Erythroblast (primary cell): ENCODE measurements at regions not wholly inside any gene's neighbourhood (a gene's known extent, or its start where the extent isn't known, plus 50 kb on each side); places are given as distances from the start of the nearest gene placed in this dataset.

Experiments used
- GATA1 ChIP-seq: IDR thresholded peaks from 2 replicates; pipeline ENCODE4 v1.6.1; 2011; ENCODE audit warnings: low read depth, mild to moderate bottlenecking, control low read depth, low read length, moderate library complexity
- POLR2A ChIP-seq: IDR thresholded peaks from 2 replicates; pipeline ENCODE4 v1.6.1; 2011; ENCODE audit warnings: mild to moderate bottlenecking, low read length

- TF ChIP-seq POLR2A (no peak), GATA1 (no peak)
Observed at GRCh38 chr10:106169241-106169640, 995.3 kb downstream of the SORCS1 start.
